ACC112 (cell line): ENCODE measurements at regions not wholly inside any gene's neighbourhood (a gene's known extent, or its start where the extent isn't known, plus 50 kb on each side); places are given as distances from the start of the nearest gene placed in this dataset.
"Not testable (repeated sequence)": the region's sequence is repeated elsewhere in the genome, so short reads cannot be mapped to it uniquely, and the experiment has no call there.

Source experiments
- H2AFZ ChIP-seq: fragments of 200-600 bp; sonication (generic); one replicate; pipeline ENCODE4 v1.6.0; 2017; ENCODE audit warnings: antibody characterized with exemption, low read length; ENCODE audit not compliant: unreplicated experiment
- H3K27ac ChIP-seq: fragments of 200-600 bp; sonication (generic); 2 replicates; pipeline ENCODE4 v1.5.1; 2014; ENCODE audit warnings: low read depth, mild to moderate bottlenecking, antibody characterized with exemption, low read length, moderate library complexity
- H3K27me3 ChIP-seq: fragments of 200-600 bp; sonication (generic); 2 replicates; pipeline ENCODE4 v1.6.1; 2014; ENCODE audit warnings: mild to moderate bottlenecking, antibody characterized with exemption, low read length, moderate library complexity, mixed read lengths; ENCODE audit not compliant: insufficient read depth
- H3K36me3 ChIP-seq: fragments of 200-600 bp; sonication (generic); 2 replicates; pipeline ENCODE4 v1.6.1; 2016; ENCODE audit warnings: mild to moderate bottlenecking, antibody characterized with exemption, low read length, moderate library complexity, mixed read lengths; ENCODE audit not compliant: insufficient read depth
- H3K4me1 ChIP-seq: fragments of 200-600 bp; sonication (generic); one replicate; pipeline ENCODE4 v1.6.1; 2016; ENCODE audit warnings: low read length, mixed read lengths; ENCODE audit not compliant: insufficient read depth, unreplicated experiment, control insufficient read depth
- H3K4me3 ChIP-seq: fragments of 200-600 bp; sonication (generic); 2 replicates; pipeline ENCODE4 v1.5.1; 2014; ENCODE audit warnings: mild to moderate bottlenecking, low read depth, low read length
- H3K79me2 ChIP-seq: fragments of 200-600 bp; sonication (generic); one replicate; pipeline ENCODE4 v1.6.0; 2016; ENCODE audit warnings: low read length; ENCODE audit not compliant: control insufficient read depth, unreplicated experiment, insufficient read depth

- Histone ChIP-seq H3K4me3 (no peak overlapping the region), H2AFZ (no peak overlapping the region), H3K27me3 (no peaks in the 10 kb centered on the region), H3K4me1 (no peaks in the 10 kb centered on the region), H3K79me2 (no peaks in the 10 kb centered on the region), H3K27ac (no peak overlapping the region), H3K36me3 (no peaks in the 10 kb centered on the region)
Measured at GRCh38 chr4:187714957-187715356, 280.6 kb upstream of the ZFP42 start.

DNA sequence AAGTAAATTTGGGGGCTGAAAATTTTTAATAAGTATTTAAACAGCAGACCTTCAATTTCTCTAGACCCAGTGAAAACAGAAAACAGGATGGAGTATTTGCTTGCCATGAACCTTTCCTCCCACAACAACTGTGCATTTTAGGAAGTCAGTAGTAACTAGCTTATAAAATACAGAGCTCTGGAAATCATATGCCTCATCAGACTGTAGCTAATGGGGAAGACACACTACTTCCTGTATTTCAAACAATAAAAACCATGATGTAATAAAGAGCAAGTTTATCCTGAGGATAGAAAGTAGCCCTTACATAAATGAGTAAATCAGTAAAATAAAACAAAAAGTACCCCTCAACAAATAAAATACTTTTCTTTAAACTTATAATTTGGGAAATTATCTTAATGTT, 280.1 kb upstream of the ZFP42 start:
- Histone ChIP-seq H3K4me3 (no peak overlapping the region), H3K27ac (no peak overlapping the region), H3K27me3 (no peaks in the 10 kb centered on the region), H2AFZ (no peak overlapping the region), H3K36me3 (no peaks in the 10 kb centered on the region), H3K79me2 (no peaks in the 10 kb centered on the region), H3K4me1 (no peaks in the 10 kb centered on the region)

DNA sequence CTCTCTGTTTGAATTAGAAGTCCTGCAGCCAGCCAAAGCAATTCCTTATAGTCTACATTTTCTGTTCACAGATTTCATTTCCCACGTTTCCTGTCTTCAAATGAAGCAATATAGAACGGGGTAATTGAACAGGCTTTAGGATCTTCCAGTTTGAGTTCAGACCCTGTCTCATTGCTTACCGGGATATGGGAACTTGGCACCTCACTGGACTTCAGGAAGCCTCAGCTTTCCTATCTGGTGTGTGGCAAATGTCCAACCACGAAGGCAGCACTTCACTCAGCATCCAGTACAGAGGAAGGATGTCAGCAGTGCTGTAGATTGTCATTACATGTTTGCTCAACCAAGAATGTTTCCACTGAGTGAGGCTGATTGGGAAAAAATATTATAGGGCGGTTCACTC, 271.1 kb upstream of the ZFP42 start:
- H3K27me3 ChIP-seq, result no peaks in the 10 kb centered on the region
- no peak overlapping the region for H3K4me3 ChIP-seq
- H3K4me1 ChIP-seq, result no peaks in the 10 kb centered on the region
- no peak overlapping the region for H2AFZ ChIP-seq
- H3K27ac ChIP-seq, result no peak overlapping the region
- H3K36me3 ChIP-seq, result no peaks in the 10 kb centered on the region
- H3K79me2 ChIP-seq, result no peaks in the 10 kb centered on the region

- H3K79me2 ChIP-seq, result no peaks in the 10 kb centered on the region
- H2AFZ ChIP-seq, result no peak overlapping the region
- no peaks in the 10 kb centered on the region for H3K4me1 ChIP-seq
- H3K36me3 ChIP-seq, result no peaks in the 10 kb centered on the region
- H3K27me3 ChIP-seq, result no peaks in the 10 kb centered on the region
- no peak overlapping the region for H3K4me3 ChIP-seq
- H3K27ac ChIP-seq, result no peak overlapping the region
Measured at GRCh38 chr4:187726485-187726884, 269.1 kb upstream of the ZFP42 start.

DNA sequence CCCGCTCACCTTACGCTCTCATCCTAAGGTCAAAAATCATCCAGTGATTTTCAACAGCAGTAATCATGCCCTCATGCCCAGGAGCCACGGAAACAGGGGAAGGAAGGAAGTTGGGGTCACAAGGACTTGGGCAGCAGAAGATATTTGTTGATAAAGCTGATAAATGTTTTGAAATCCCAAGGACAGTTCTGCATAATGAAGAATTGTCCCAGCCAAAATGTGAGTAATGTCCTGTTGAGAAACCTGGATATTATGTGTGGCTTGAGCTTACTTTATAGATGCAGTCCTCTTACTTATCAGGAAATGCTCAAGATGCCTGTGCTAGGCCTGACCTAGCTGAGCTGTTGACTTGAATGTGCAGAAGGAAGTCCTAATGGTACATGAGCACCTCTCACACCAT, 263.0 kb upstream of the ZFP42 start:
- Histone ChIP-seq H3K27me3 (no peaks in the 10 kb centered on the region), H3K79me2 (no peaks in the 10 kb centered on the region), H3K4me3 (no peak overlapping the region), H3K27ac (0 out of 2 replicates have a peak overlapping the region, but pooled peaks have one; percentile 10), H2AFZ (no peak overlapping the region), H3K4me1 (peaks cover 9% of the 10 kb centered on the region), H3K36me3 (no peaks in the 10 kb centered on the region)

- Histone ChIP-seq H3K4me1 (no peaks in the 10 kb centered on the region), H3K36me3 (no peaks in the 10 kb centered on the region), H3K27me3 (no peaks in the 10 kb centered on the region), H3K79me2 (no peaks in the 10 kb centered on the region), H3K4me3 (no peak overlapping the region), H3K27ac (no peak overlapping the region), H2AFZ (no peak overlapping the region)
Measured at GRCh38 chr4:187739771-187740170, 255.8 kb upstream of the ZFP42 start.

DNA sequence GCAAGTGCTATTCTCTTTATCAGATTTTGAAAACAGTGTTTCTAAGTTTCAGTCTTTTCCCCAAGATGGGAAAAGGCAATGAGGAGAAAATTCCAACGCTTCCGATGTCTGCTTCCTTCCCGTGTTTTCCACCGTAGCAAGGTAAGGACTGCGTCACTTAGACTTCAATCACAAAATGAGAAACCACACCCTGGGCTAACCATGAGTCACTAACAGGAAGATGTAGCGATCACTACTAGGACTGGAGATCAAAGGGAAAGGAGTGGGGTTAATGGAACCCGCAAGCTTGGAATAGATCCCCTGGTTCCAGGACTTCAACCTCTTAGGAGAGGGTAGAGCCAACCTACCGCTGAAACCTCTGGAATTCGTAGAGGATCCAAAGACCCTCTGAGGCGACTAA, 250.7 kb upstream of the ZFP42 start:
- Histone ChIP-seq H3K27ac (no peak overlapping the region), H3K36me3 (no peaks in the 10 kb centered on the region), H3K4me1 (no peaks in the 10 kb centered on the region), H3K27me3 (no peaks in the 10 kb centered on the region), H2AFZ (no peak overlapping the region), H3K4me3 (no peak overlapping the region), H3K79me2 (no peaks in the 10 kb centered on the region)

GRCh38 chr4:187750652-187751051, 244.9 kb upstream of the ZFP42 start:
- not testable (repeated sequence) for H3K27ac ChIP-seq, H3K4me1 ChIP-seq, H2AFZ ChIP-seq, H3K79me2 ChIP-seq, H3K27me3 ChIP-seq, H3K4me3 ChIP-seq, H3K36me3 ChIP-seq

DNA sequence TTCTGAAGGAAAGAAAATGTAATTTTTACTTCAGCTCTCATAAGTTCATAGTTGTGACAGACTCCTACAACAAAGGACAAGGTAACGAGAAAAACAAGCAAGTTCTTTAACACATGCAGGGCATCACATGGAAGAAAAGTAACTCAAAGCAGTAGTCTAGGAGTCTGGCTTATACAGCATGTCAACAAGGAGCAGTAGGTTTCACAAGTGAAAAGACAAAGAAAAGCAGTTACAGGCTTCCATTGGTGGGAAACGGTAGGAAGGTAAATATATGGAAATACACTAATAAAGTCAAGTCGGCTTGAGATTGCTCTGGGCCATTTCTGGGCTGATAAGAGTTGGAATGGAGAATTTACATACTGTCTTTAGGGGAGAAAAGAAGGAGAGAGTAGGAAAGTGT, 228.4 kb upstream of the ZFP42 start:
- H3K27me3 ChIP-seq, result no peaks in the 10 kb centered on the region
- no peak overlapping the region for H3K27ac ChIP-seq
- H3K79me2 ChIP-seq, result no peaks in the 10 kb centered on the region
- no peak overlapping the region for H2AFZ ChIP-seq
- H3K4me3 ChIP-seq, result no peak overlapping the region
- H3K4me1 ChIP-seq, result no peaks in the 10 kb centered on the region
- no peaks in the 10 kb centered on the region for H3K36me3 ChIP-seq

- Histone ChIP-seq H3K36me3 (no peaks in the 10 kb centered on the region), H3K4me3 (no peak overlapping the region), H3K79me2 (no peaks in the 10 kb centered on the region), H3K27ac (no peak overlapping the region), H3K27me3 (no peaks in the 10 kb centered on the region), H3K4me1 (no peaks in the 10 kb centered on the region), H2AFZ (no peak overlapping the region)
Measured at GRCh38 chr4:187767687-187768086, 227.9 kb upstream of the ZFP42 start.

GRCh38 chr4:187770345-187770744, 225.2 kb upstream of the ZFP42 start:
- H2AFZ ChIP-seq, result no peak overlapping the region
- no peaks in the 10 kb centered on the region for H3K27me3 ChIP-seq
- H3K27ac ChIP-seq, result no peak overlapping the region
- no peaks in the 10 kb centered on the region for H3K79me2 ChIP-seq
- no peaks in the 10 kb centered on the region for H3K36me3 ChIP-seq
- H3K4me3 ChIP-seq, result no peak overlapping the region
- H3K4me1 ChIP-seq, result no peaks in the 10 kb centered on the region

DNA sequence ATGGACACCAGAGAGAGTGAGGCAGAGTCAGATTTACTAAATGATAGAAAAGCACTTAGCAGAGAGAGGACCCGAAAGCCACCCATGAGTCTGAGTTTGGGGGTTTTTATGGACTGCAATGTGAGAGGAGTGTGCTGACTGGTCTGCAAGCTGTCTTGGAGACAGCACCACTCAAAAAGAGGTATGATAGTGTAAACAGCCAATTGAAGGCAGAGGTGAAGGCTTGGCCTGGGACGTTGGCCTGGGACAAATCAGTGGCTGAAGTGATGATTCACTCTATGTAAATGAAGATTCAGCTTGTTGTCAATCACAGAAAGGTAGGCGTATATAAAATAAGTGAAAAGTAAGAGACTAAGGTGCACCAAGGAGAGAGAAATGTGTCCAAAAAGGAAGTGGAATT, 217.6 kb upstream of the ZFP42 start:
- Histone ChIP-seq H3K27me3 (no peaks in the 10 kb centered on the region), H3K4me1 (no peaks in the 10 kb centered on the region), H3K36me3 (no peaks in the 10 kb centered on the region), H3K27ac (no peak overlapping the region), H3K4me3 (no peak overlapping the region), H2AFZ (no peak overlapping the region), H3K79me2 (no peaks in the 10 kb centered on the region)
